GM23338 (cell line): ENCODE measurements at regions not wholly inside any gene's neighbourhood (a gene's known extent, or its start where the extent isn't known, plus 50 kb on each side); places are given as distances from the start of the nearest gene placed in this dataset.
A peak's percentile ranks its signal among the peaks of the same experiment; 100 is the strongest.

ENCODE experiments used
- ATAC-seq: fragments of 200-7000 bp; cut with Tn5 transposase; 3 replicates; pipeline ENCODE4 v1.9.1; 2020
- DNase-seq: peaks from one replicate; pipeline ENCODE4 v3.0.0-alpha.2; 2015; ENCODE audit warnings: low spot score
- H2AFZ ChIP-seq: fragments of 200-600 bp; sonication (generic); 2 replicates; pipeline ENCODE4 v1.8.0; 2016; ENCODE audit warnings: antibody characterized with exemption, mild to moderate bottlenecking, moderate library complexity
- H3F3A ChIP-seq: fragments of 200-600 bp; sonication (generic); replicated peaks from 2 replicates; pipeline ENCODE4 v1.8.0; 2017; ENCODE audit warnings: antibody characterized with exemption, mixed run types, low read depth
- H3K27ac ChIP-seq: fragments of 200-600 bp; sonication (generic); 2 replicates; pipeline ENCODE4 v1.6.1; 2016; ENCODE audit warnings: low read depth
- H3K27me3 ChIP-seq: fragments of 200-600 bp; sonication (generic); 2 replicates; pipeline ENCODE4 v1.8.0; 2016; ENCODE audit warnings: mild to moderate bottlenecking, mixed run types, moderate library complexity; ENCODE audit not compliant: insufficient read depth
- H3K36me3 ChIP-seq: fragments of 200-600 bp; sonication (generic); 2 replicates; pipeline ENCODE4 v1.8.0; 2016; ENCODE audit warnings: mild to moderate bottlenecking; ENCODE audit not compliant: insufficient read depth
- H3K4me1 ChIP-seq: fragments of 200-600 bp; sonication (generic); 2 replicates; pipeline ENCODE4 v1.8.0; 2016; ENCODE audit warnings: mild to moderate bottlenecking, moderate library complexity; ENCODE audit not compliant: insufficient read depth
- H3K4me2 ChIP-seq: fragments of 200-600 bp; sonication (generic); 2 replicates; pipeline ENCODE4 v1.7.1; 2017; ENCODE audit warnings: mixed run types
- H3K4me3 ChIP-seq: fragments of 200-600 bp; sonication (generic); 2 replicates; pipeline ENCODE4 v1.6.1; 2016; ENCODE audit warnings: mixed run types
- H3K79me2 ChIP-seq: fragments of 200-600 bp; sonication (generic); replicated peaks from 2 replicates; pipeline ENCODE4 v1.8.0; 2017; ENCODE audit warnings: mild to moderate bottlenecking; ENCODE audit not compliant: insufficient read depth
- H3K9me2 ChIP-seq: fragments of 200-600 bp; sonication (generic); 2 replicates; pipeline ENCODE4 v1.8.0; 2017; ENCODE audit not compliant: insufficient read depth
- H4K20me1 ChIP-seq: fragments of 200-600 bp; sonication (generic); replicated peaks from 2 replicates; pipeline ENCODE4 v1.8.0; 2017; ENCODE audit warnings: mild to moderate bottlenecking; ENCODE audit not compliant: insufficient read depth
- H3K27ac Mint-ChIP-seq: 2 replicates; pipeline ENCODE4 v1.8.0; 2020; ENCODE audit warnings: inconsistent platforms, mild to moderate bottlenecking, moderate library complexity, mixed read lengths
- H3K27me3 Mint-ChIP-seq: 3 replicates; pipeline ENCODE4 v1.8.0; 2022; ENCODE audit warnings: low read depth, mild to moderate bottlenecking, moderate library complexity, mixed read lengths, inconsistent platforms; ENCODE audit not compliant: insufficient read depth, poor library complexity
- H3K36me3 Mint-ChIP-seq: 3 replicates; pipeline ENCODE4 v1.8.0; 2021; ENCODE audit warnings: low read depth, mild to moderate bottlenecking, inconsistent platforms, moderate library complexity, mixed read lengths
- H3K4me1 Mint-ChIP-seq: 3 replicates; pipeline ENCODE4 v1.8.0; 2020; ENCODE audit warnings: mild to moderate bottlenecking, inconsistent platforms, mixed read lengths
- H3K4me3 Mint-ChIP-seq: 3 replicates; pipeline ENCODE4 v1.8.0; 2021; ENCODE audit warnings: moderate library complexity, mild to moderate bottlenecking, inconsistent platforms, mixed read lengths
- H3K9me3 Mint-ChIP-seq: 3 replicates; pipeline ENCODE4 v1.8.0; 2020; ENCODE audit warnings: moderate library complexity, mild to moderate bottlenecking, inconsistent platforms, mixed read lengths
- CREB1 ChIP-seq: fragments of 250-450 bp; sonication (Bioruptor Pico); IDR thresholded peaks from 2 replicates; pipeline ENCODE4 v1.5.0; 2020; ENCODE audit warnings: low read depth, mild to moderate bottlenecking, moderate library complexity
- ETS1 ChIP-seq: IDR thresholded peaks from 2 replicates; pipeline ENCODE4 v1.6.1; 2016; ENCODE audit warnings: antibody characterized with exemption
- EZH2 ChIP-seq: fragments of 200-600 bp; sonication (generic); IDR thresholded peaks from one replicate; pipeline ENCODE4 v1.8.0; 2017; ENCODE audit warnings: antibody characterized with exemption, mild to moderate bottlenecking, low read depth; ENCODE audit not compliant: unreplicated experiment
- EZH2phosphoT487 ChIP-seq: fragments of 200-600 bp; sonication (generic); IDR thresholded peaks from one replicate; pipeline ENCODE4 v1.8.1; 2018; ENCODE audit warnings: antibody characterized with exemption; ENCODE audit not compliant: unreplicated experiment
- JUNB ChIP-seq: IDR thresholded peaks from one replicate; pipeline ENCODE4 v1.6.1; 2016; ENCODE audit warnings: antibody characterized with exemption; ENCODE audit not compliant: unreplicated experiment
- NANOG ChIP-seq: IDR thresholded peaks from 2 replicates; pipeline ENCODE4 v1.6.1; 2016; ENCODE audit warnings: antibody characterized with exemption, borderline replicate concordance
- STAT1 ChIP-seq: IDR thresholded peaks from one replicate; pipeline ENCODE4 v1.6.1; 2016; ENCODE audit warnings: antibody characterized with exemption; ENCODE audit not compliant: unreplicated experiment
- ZNF114 ChIP-seq: fragments of 250-450 bp; sonication (Bioruptor Pico); IDR thresholded peaks from 2 replicates; pipeline ENCODE4 v1.5.0; 2020; ENCODE audit warnings: mild to moderate bottlenecking, moderate library complexity
- TF ChIP-seq, protein P1 (sequence below): fragments of 250-450 bp; sonication (Bioruptor Pico); IDR thresholded peaks from 2 replicates; pipeline ENCODE4 v1.5.0; 2020; ENCODE audit warnings: mild to moderate bottlenecking, moderate library complexity
- TF ChIP-seq, protein P2 (sequence below), 2 experiments: fragments of 200-600 bp in 1 of 2; sonication (generic) in 1 of 2; conservative IDR thresholded peaks; 2 replicates each; pipeline versions ENCODE4 v1.5.1 to v1.6.1; 2016 to 2017; ENCODE audit warnings: antibody characterized with exemption in 2 of 2, low read depth in 2 of 2, mild to moderate bottlenecking in 2 of 2, moderate library complexity in 1 of 2

DNA sequence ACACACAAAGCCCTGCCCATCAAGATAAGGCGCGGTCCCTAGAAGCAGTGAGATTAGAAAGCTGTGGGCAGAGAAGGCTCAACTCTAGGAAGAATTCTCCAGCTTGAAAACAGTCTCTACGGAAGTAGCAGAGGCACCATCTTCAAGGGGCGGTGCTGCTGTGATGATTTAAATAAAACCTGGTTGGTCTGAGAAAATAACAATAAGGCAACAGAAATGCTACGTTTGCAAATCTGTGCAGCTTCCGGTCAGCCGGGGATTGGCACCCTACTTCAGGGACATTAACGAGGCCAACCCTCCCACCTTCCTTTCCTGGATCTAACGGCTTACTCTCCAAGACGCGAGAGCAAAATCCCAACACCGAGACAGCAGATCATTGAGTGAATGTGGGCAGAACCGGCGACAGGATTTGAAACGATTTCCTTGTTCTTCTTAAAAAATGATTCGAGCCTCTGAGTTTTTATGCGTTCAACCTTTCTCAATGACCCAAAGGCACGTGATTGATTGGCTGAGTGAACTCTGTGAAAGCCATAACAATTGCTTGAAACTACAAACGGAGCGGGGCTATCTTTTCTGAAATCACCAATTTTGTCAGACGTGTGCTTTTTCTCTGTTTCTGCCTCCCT lies 93.7 kb upstream of the ZNF516 start:
- H2AFZ ChIP-seq, result peak overlapping the region; percentile 84

DNA sequence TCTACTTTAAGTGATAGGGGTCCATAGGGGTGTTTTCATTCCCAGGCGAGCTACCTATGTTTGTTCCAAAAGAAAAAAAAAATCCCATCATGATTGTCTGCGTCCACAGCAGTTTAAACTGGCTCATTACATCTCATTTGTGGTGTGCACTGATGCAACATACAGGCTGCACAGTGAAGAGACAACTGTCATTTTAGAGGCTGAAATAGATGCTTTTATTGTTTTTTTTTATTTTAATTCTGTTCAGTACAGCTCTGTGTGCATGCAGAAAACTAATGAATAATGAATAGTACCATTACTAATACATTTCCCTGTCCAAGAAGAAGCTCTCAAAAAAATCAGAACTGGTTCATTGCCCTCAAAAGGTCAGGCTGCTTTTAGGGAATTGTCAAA lies 92.8 kb upstream of the ZNF516 start:
- ATAC-seq (no peak), DNase-seq (no peak)
- Mint-ChIP-seq H3K4me3 (no peak overlapping the region), H3K27ac (no peak overlapping the region), H3K4me1 (peaks cover 23% of the 10 kb centered on the region), H3K27me3 (peaks cover 2% of the 10 kb centered on the region), H3K9me3 (no peaks in the 10 kb centered on the region), H3K36me3 (no peaks in the 10 kb centered on the region)
- Histone ChIP-seq H3F3A (no peaks in the 10 kb centered on the region), H3K36me3 (no peaks in the 10 kb centered on the region), H3K4me2 (no peak overlapping the region), H3K4me1 (peaks cover 13% of the 10 kb centered on the region), H3K79me2 (no peaks in the 10 kb centered on the region), H3K27ac (no peak overlapping the region), H4K20me1 (no peaks in the 10 kb centered on the region), H3K27me3 (no peaks in the 10 kb centered on the region), H3K4me3 (no peak overlapping the region), H2AFZ (no peak overlapping the region), H3K9me2 (no peaks in the 10 kb centered on the region)
- TF ChIP-seq, protein P1, sequence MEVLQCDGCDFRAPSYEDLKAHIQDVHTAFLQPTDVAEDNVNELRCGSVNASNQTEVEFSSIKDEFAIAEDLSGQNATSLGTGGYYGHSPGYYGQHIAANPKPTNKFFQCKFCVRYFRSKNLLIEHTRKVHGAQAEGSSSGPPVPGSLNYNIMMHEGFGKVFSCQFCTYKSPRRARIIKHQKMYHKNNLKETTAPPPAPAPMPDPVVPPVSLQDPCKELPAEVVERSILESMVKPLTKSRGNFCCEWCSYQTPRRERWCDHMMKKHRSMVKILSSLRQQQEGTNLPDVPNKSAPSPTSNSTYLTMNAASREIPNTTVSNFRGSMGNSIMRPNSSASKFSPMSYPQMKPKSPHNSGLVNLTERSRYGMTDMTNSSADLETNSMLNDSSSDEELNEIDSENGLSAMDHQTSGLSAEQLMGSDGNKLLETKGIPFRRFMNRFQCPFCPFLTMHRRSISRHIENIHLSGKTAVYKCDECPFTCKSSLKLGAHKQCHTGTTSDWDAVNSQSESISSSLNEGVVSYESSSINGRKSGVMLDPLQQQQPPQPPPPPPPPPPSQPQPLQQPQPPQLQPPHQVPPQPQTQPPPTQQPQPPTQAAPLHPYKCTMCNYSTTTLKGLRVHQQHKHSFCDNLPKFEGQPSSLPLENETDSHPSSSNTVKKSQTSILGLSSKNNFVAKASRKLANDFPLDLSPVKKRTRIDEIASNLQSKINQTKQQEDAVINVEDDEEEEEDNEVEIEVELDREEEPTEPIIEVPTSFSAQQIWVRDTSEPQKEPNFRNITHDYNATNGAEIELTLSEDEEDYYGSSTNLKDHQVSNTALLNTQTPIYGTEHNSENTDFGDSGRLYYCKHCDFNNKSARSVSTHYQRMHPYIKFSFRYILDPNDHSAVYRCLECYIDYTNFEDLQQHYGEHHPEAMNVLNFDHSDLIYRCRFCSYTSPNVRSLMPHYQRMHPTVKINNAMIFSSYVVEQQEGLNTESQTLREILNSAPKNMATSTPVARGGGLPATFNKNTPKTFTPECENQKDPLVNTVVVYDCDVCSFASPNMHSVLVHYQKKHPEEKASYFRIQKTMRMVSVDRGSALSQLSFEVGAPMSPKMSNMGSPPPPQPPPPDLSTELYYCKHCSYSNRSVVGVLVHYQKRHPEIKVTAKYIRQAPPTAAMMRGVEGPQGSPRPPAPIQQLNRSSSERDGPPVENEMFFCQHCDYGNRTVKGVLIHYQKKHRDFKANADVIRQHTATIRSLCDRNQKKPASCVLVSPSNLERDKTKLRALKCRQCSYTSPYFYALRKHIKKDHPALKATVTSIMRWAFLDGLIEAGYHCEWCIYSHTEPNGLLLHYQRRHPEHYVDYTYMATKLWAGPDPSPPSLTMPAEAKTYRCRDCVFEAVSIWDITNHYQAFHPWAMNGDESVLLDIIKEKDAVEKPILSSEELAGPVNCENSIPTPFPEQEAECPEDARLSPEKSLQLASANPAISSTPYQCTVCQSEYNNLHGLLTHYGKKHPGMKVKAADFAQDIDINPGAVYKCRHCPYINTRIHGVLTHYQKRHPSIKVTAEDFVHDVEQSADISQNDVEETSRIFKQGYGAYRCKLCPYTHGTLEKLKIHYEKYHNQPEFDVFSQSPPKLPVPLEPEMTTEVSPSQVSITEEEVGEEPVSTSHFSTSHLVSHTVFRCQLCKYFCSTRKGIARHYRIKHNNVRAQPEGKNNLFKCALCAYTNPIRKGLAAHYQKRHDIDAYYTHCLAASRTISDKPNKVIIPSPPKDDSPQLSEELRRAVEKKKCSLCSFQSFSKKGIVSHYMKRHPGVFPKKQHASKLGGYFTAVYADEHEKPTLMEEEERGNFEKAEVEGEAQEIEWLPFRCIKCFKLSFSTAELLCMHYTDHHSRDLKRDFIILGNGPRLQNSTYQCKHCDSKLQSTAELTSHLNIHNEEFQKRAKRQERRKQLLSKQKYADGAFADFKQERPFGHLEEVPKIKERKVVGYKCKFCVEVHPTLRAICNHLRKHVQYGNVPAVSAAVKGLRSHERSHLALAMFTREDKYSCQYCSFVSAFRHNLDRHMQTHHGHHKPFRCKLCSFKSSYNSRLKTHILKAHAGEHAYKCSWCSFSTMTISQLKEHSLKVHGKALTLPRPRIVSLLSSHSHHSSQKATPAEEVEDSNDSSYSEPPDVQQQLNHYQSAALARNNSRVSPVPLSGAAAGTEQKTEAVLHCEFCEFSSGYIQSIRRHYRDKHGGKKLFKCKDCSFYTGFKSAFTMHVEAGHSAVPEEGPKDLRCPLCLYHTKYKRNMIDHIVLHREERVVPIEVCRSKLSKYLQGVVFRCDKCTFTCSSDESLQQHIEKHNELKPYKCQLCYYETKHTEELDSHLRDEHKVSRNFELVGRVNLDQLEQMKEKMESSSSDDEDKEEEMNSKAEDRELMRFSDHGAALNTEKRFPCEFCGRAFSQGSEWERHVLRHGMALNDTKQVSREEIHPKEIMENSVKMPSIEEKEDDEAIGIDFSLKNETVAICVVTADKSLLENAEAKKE (CRISPR knock-in tag), result no peak
- TF ChIP-seq EZH2phosphoT487 (no peak), JUNB (no peak), CREB1 (CRISPR knock-in tag) (no peak), NANOG (no peak), EZH2 (no peak), STAT1 (no peak), ZNF114 (no peak)

More for the DNA sequence above, 93.7 kb upstream of the ZNF516 start:
- ATAC-seq, result peak; percentile 49
- Histone ChIP-seq H3K4me3 (peak overlapping the region; percentile 10; the same call in 1 of the 2 replicates), H4K20me1 (no peaks in the 10 kb centered on the region), H3K27me3 (no peaks in the 10 kb centered on the region), H3K4me1 (peaks cover 16% of the 10 kb centered on the region), H3K36me3 (no peaks in the 10 kb centered on the region), H3K9me2 (no peaks in the 10 kb centered on the region), H3F3A (no peaks in the 10 kb centered on the region), H3K27ac (no peak overlapping the region), H3K79me2 (no peaks in the 10 kb centered on the region), H3K4me2 (peak overlapping the region; percentile 66)
- Mint-ChIP-seq H3K4me3 (peak overlapping the region; percentile 47; the same call in 2 of the 3 replicates), H3K27ac (no peak overlapping the region), H3K9me3 (no peaks in the 10 kb centered on the region), H3K27me3 (peaks cover 5% of the 10 kb centered on the region), H3K4me1 (peaks cover 28% of the 10 kb centered on the region), H3K36me3 (no peaks in the 10 kb centered on the region)
- DNase-seq, result peak; percentile 27
- TF ChIP-seq JUNB, result no peak
- TF ChIP-seq EZH2, result no peak
- TF ChIP-seq, protein P2, sequence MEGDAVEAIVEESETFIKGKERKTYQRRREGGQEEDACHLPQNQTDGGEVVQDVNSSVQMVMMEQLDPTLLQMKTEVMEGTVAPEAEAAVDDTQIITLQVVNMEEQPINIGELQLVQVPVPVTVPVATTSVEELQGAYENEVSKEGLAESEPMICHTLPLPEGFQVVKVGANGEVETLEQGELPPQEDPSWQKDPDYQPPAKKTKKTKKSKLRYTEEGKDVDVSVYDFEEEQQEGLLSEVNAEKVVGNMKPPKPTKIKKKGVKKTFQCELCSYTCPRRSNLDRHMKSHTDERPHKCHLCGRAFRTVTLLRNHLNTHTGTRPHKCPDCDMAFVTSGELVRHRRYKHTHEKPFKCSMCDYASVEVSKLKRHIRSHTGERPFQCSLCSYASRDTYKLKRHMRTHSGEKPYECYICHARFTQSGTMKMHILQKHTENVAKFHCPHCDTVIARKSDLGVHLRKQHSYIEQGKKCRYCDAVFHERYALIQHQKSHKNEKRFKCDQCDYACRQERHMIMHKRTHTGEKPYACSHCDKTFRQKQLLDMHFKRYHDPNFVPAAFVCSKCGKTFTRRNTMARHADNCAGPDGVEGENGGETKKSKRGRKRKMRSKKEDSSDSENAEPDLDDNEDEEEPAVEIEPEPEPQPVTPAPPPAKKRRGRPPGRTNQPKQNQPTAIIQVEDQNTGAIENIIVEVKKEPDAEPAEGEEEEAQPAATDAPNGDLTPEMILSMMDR (conservative IDR thresholded peaks at IDR 0.05; ENCODE audit: low read depth in 2 of 2), result no peak
- no peak for TF ChIP-seq NANOG
- TF ChIP-seq ETS1, result no peak
